Smooth muscle cell (in vitro differentiated cells): ENCODE measurements at regions not wholly inside any gene's neighbourhood (a gene's known extent, or its start where the extent isn't known, plus 50 kb on each side); places are given as distances from the start of the nearest gene placed in this dataset.

Experiments used
- DNase-seq: peaks from one replicate; lab custom pipeline; 2025; ENCODE audit not compliant: unreplicated experiment; lab: John Stamatoyannopoulos, UW
- H2AFZ ChIP-seq: fragments of 200-600 bp; sonication (generic); 2 replicates; pipeline ENCODE4 v1.6.0; 2016; ENCODE audit warnings: antibody characterized with exemption, low read depth, mild to moderate bottlenecking
- H3F3A ChIP-seq: fragments of 200-600 bp; sonication (generic); 2 replicates; pipeline ENCODE4 v1.6.0; 2017; ENCODE audit warnings: antibody characterized with exemption, low read depth
- H3K27ac ChIP-seq: fragments of 200-600 bp; sonication (generic); 2 replicates; pipeline ENCODE4 v1.5.1; 2016; ENCODE audit warnings: low read depth, mild to moderate bottlenecking
- H3K27me3 ChIP-seq: fragments of 200-600 bp; sonication (generic); 2 replicates; pipeline ENCODE4 v1.6.1; 2016; ENCODE audit warnings: low read depth, mild to moderate bottlenecking
- H3K36me3 ChIP-seq: fragments of 200-600 bp; sonication (generic); 2 replicates; pipeline ENCODE4 v1.5.1; 2016; ENCODE audit warnings: low read depth
- H3K4me1 ChIP-seq: fragments of 200-600 bp; sonication (generic); 2 replicates; pipeline ENCODE4 v1.5.1; 2016; ENCODE audit warnings: low read depth
- H3K4me2 ChIP-seq: fragments of 200-600 bp; sonication (generic); 2 replicates; pipeline ENCODE4 v1.6.0; 2016; ENCODE audit warnings: mild to moderate bottlenecking
- H3K4me3 ChIP-seq: fragments of 200-600 bp; sonication (generic); 2 replicates; pipeline ENCODE4 v1.5.1; 2016; ENCODE audit warnings: mild to moderate bottlenecking
- H3K79me2 ChIP-seq: fragments of 200-600 bp; sonication (generic); 2 replicates; pipeline ENCODE4 v1.6.0; 2016; ENCODE audit warnings: low read depth, mild to moderate bottlenecking
- H3K9ac ChIP-seq: fragments of 200-600 bp; sonication (generic); 2 replicates; pipeline ENCODE4 v1.6.0; 2016; ENCODE audit warnings: low read depth
- H3K9me3 ChIP-seq: fragments of 200-600 bp; sonication (generic); replicated peaks from 2 replicates; pipeline ENCODE4 v1.5.1; 2016; ENCODE audit warnings: low read depth
- H4K20me1 ChIP-seq: fragments of 200-600 bp; sonication (generic); 2 replicates; pipeline ENCODE4 v1.6.0; 2016; ENCODE audit warnings: low read depth
- WGBS: methylation state at CpG from one replicate; pipeline ENCODE4 v1.1.7; 2016; ENCODE audit warnings: low lambda C conversion rate; 5-methylcytosine and 5-hydroxymethylcytosine counted together
- TF ChIP-seq, protein P1 (sequence below): fragments of 200-600 bp; sonication (generic); IDR thresholded peaks from 2 replicates; pipeline ENCODE4 v1.5.1; 2017; ENCODE audit warnings: borderline replicate concordance, mild to moderate bottlenecking, antibody characterized with exemption; ENCODE audit not compliant: insufficient read depth, poor library complexity, severe bottlenecking

GRCh38 chr18:29406996-29407395 is 1230.1 kb upstream of the CDH2 start:
- H3K4me3 ChIP-seq, result no peak overlapping the region
- peaks cover 8% of the 10 kb centered on the region for H3K9me3 ChIP-seq
- TF ChIP-seq, protein P1, sequence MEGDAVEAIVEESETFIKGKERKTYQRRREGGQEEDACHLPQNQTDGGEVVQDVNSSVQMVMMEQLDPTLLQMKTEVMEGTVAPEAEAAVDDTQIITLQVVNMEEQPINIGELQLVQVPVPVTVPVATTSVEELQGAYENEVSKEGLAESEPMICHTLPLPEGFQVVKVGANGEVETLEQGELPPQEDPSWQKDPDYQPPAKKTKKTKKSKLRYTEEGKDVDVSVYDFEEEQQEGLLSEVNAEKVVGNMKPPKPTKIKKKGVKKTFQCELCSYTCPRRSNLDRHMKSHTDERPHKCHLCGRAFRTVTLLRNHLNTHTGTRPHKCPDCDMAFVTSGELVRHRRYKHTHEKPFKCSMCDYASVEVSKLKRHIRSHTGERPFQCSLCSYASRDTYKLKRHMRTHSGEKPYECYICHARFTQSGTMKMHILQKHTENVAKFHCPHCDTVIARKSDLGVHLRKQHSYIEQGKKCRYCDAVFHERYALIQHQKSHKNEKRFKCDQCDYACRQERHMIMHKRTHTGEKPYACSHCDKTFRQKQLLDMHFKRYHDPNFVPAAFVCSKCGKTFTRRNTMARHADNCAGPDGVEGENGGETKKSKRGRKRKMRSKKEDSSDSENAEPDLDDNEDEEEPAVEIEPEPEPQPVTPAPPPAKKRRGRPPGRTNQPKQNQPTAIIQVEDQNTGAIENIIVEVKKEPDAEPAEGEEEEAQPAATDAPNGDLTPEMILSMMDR, result no peak
- no peaks in the 10 kb centered on the region for H4K20me1 ChIP-seq
- no peaks in the 10 kb centered on the region for H3K4me1 ChIP-seq
- H3K9ac ChIP-seq, result no peak overlapping the region
- no peak overlapping the region for H2AFZ ChIP-seq
- no peak for DNase-seq
- no peaks in the 10 kb centered on the region for H3K79me2 ChIP-seq
- no peaks in the 10 kb centered on the region for H3K36me3 ChIP-seq
- no peak overlapping the region for H3K27ac ChIP-seq
- no peaks in the 10 kb centered on the region for H3F3A ChIP-seq
- no peak overlapping the region for H3K4me2 ChIP-seq
- no peaks in the 10 kb centered on the region for H3K27me3 ChIP-seq
- WGBS, result 91% methylated on average over 1 of the region's 1 CpG

DNA sequence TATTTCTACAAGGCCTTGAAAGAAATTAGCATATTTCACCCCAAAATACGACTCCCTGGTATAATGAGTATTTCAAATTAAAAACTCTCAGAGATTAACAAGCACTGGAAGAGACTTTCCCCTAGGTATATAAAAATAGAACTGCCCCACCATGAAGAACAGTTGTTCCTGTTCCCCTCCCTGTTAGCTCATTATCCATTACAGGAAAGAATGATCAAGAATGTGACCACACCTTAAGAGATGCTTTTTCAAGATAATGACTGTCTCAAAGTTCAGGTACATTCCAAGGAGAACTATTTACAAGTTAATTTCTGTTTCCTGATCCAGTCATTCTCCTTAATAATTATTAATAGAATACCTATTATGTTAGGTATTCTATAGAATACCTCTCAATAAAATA is 1220.6 kb upstream of the CDH2 start:
- no peaks in the 10 kb centered on the region for H3K79me2 ChIP-seq
- H2AFZ ChIP-seq, result no peak overlapping the region
- no peak overlapping the region for H3K27ac ChIP-seq
- DNase-seq, result no peak
- TF ChIP-seq, protein P1, result no peak
- no peaks in the 10 kb centered on the region for H3K4me1 ChIP-seq
- H4K20me1 ChIP-seq, result no peaks in the 10 kb centered on the region
- H3K27me3 ChIP-seq, result no peaks in the 10 kb centered on the region
- no peaks in the 10 kb centered on the region for H3K36me3 ChIP-seq
- no peaks in the 10 kb centered on the region for H3K9me3 ChIP-seq
- no peak overlapping the region for H3K4me3 ChIP-seq
- H3K4me2 ChIP-seq, result no peak overlapping the region
- no peaks in the 10 kb centered on the region for H3F3A ChIP-seq
- WGBS, result 96% methylated on average over 1 of the region's 1 CpG
- no peak overlapping the region for H3K9ac ChIP-seq

DNA sequence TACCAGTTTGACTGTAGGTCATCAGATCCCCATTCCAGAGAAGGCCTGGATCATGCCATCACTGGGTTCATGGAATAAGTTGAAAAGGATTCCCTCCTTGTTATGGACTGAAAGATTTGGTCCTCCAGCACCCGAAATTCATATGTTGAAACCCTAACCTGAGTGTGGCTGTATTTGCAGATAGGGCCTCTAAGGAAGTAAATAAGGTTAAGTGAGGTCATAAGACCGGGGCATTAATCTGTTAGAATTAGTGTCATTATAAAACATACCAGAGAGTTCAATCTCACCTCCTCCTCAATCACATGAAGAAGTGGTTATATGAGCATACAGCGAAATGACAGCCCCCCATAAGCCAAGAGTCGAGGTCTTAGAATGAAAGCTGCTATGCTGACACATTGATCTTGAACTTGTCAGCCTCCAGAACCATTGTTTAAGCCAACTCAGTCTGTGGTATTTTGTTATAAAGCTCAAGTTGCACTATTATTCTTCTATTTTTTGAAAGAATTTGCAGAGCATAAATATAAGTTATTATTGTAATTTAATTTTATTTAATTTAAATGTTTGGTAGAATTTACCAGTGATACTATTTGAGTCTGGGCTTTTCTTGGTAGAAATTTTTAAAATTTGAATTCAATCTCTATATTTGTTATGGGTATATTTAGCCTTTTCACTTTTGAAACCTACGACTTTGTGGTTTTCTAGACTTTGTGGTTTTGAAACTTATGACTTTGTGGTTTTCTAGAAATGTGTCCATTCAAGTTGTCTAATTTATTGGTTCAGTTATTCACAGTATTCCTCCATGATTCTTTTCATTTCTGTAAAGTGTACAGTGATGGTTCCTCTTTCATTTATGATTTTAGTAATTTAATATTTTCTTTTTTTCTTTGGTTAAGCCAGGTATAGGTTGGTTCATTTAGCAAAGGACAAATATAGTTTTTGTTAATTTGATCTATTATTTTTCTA is 1206.7 kb upstream of the CDH2 start:
- H2AFZ ChIP-seq, result no peak overlapping the region
- no peak for DNase-seq
- no peaks in the 10 kb centered on the region for H3K79me2 ChIP-seq
- H3K9me3 ChIP-seq, result no peaks in the 10 kb centered on the region
- no peaks in the 10 kb centered on the region for H3K27me3 ChIP-seq
- no peak overlapping the region for H3K4me3 ChIP-seq
- H3K4me2 ChIP-seq, result no peak overlapping the region
- WGBS, result 76% methylated on average over 5 of the region's 5 CpGs
- no peaks in the 10 kb centered on the region for H3K36me3 ChIP-seq
- no peaks in the 10 kb centered on the region for H3K4me1 ChIP-seq
- H3K27ac ChIP-seq, result no peak overlapping the region
- H3K9ac ChIP-seq, result no peak overlapping the region
- H3F3A ChIP-seq, result no peaks in the 10 kb centered on the region
- no peaks in the 10 kb centered on the region for H4K20me1 ChIP-seq
- TF ChIP-seq, protein P1, result no peak
